HEK293 (cell line): ENCODE measurements at regions not wholly inside any gene's neighbourhood (a gene's known extent, or its start where the extent isn't known, plus 50 kb on each side); places are given as distances from the start of the nearest gene placed in this dataset.

ENCODE experiments used
- CTCF ChIA-PET: fragments of 350-600 bp; formaldehyde crosslinking; extraction: SDS; loops from one replicate; lab custom pipeline; 2021; ENCODE audit warnings: antibody characterized with exemption; lab: Yijun Ruan, JAX
- POLR2A ChIA-PET: fragments of 300-600 bp; formaldehyde crosslinking; extraction: SDS; loops from one replicate; lab custom pipeline; 2020; ENCODE audit warnings: antibody characterized with exemption, inconsistent platforms; lab: Yijun Ruan, JAX
- H3K27ac ChIP-seq: fragments of 200-500 bp; sonication (Bioruptor generic); 2 replicates; pipeline ENCODE4 v1.5.1; 2014; ENCODE audit warnings: low read depth, low read length, control low read depth, inconsistent platforms; ENCODE audit errors: extremely low read depth
- H3K36me3 ChIP-seq, 2 experiments: fragments of 200-500 bp in 1 of 2; sonication (Bioruptor generic) in 1 of 2; 1 replicate in 1 of 2; 2 replicates in 1 of 2; pipeline ENCODE4 v1.5.1; 2014 to 2017; ENCODE audit warnings: inconsistent platforms in 2 of 2, low read length in 2 of 2; ENCODE audit not compliant: control insufficient read depth in 2 of 2, insufficient read depth in 1 of 2
- H3K4me1 ChIP-seq: fragments of 200-500 bp; sonication (Bioruptor generic); 2 replicates; pipeline ENCODE4 v1.5.1; 2014; ENCODE audit warnings: mild to moderate bottlenecking, low read length, inconsistent platforms; ENCODE audit not compliant: control insufficient read depth, insufficient read depth
- H3K4me3 ChIP-seq: 2 replicates; pipeline ENCODE4 v1.5.1; 2011; ENCODE audit warnings: low read depth, mild to moderate bottlenecking, control low read depth, low read length, moderate library complexity
- H3K9me3 ChIP-seq: fragments of 200-500 bp; sonication (Bioruptor generic); 2 replicates; pipeline ENCODE4 v1.5.1; 2014; ENCODE audit warnings: low read depth, low read length, inconsistent platforms; ENCODE audit not compliant: control insufficient read depth, insufficient read depth
- BCL11A ChIP-seq: fragments of 450-650 bp; formaldehyde crosslinking; IDR thresholded peaks from 2 replicates; pipeline ENCODE4 v1.5.1; 2016; ENCODE audit warnings: low read depth, missing biosample characterization, missing genetic modification characterization
- HOXA7 ChIP-seq: sonication (generic); formaldehyde crosslinking; IDR thresholded peaks from 2 replicates; pipeline ENCODE4 v1.8.1; 2022; ENCODE audit warnings: missing genetic modification reagents, borderline replicate concordance
- HOXC10 ChIP-seq: sonication (generic); formaldehyde crosslinking; IDR thresholded peaks from 2 replicates; pipeline ENCODE4 v1.8.1; 2023; ENCODE audit warnings: mild to moderate bottlenecking, missing genetic modification reagents
- KLF1 ChIP-seq: fragments of 450-650 bp; formaldehyde crosslinking; IDR thresholded peaks from 2 replicates; pipeline ENCODE4 v1.5.1; 2016; ENCODE audit warnings: missing biosample characterization, missing genetic modification characterization
- KLF9 ChIP-seq: fragments of 450-650 bp; formaldehyde crosslinking; IDR thresholded peaks from 2 replicates; pipeline ENCODE4 v1.5.1; 2016; ENCODE audit warnings: missing biosample characterization, missing genetic modification characterization, low read depth
- MZF1 ChIP-seq: fragments of 450-650 bp; formaldehyde crosslinking; IDR thresholded peaks from 2 replicates; pipeline ENCODE4 v1.5.1; 2017; ENCODE audit warnings: missing biosample characterization, missing genetic modification characterization, borderline replicate concordance
- ZBTB48 ChIP-seq: fragments of 450-650 bp; formaldehyde crosslinking; IDR thresholded peaks from 2 replicates; pipeline ENCODE4 v1.5.1; 2016; ENCODE audit warnings: missing biosample characterization, missing genetic modification characterization
- ZNF121 ChIP-seq: fragments of 450-650 bp; formaldehyde crosslinking; IDR thresholded peaks from 2 replicates; pipeline ENCODE4 v1.5.1; 2016; ENCODE audit warnings: missing biosample characterization, missing genetic modification characterization
- ZNF133 ChIP-seq: fragments of 450-650 bp; formaldehyde crosslinking; IDR thresholded peaks from 2 replicates; pipeline ENCODE4 v1.5.1; 2016; ENCODE audit warnings: missing biosample characterization, missing genetic modification characterization
- ZNF155 ChIP-seq: fragments of 450-650 bp; formaldehyde crosslinking; IDR thresholded peaks from 2 replicates; pipeline ENCODE4 v1.5.1; 2016; ENCODE audit warnings: missing biosample characterization, missing genetic modification characterization
- ZNF157 ChIP-seq: fragments of 450-650 bp; formaldehyde crosslinking; IDR thresholded peaks from 2 replicates; pipeline ENCODE4 v1.5.1; 2016; ENCODE audit warnings: missing biosample characterization, missing genetic modification characterization
- ZNF16 ChIP-seq: fragments of 450-650 bp; formaldehyde crosslinking; IDR thresholded peaks from 2 replicates; pipeline ENCODE4 v1.5.1; 2016; ENCODE audit warnings: low read depth, missing biosample characterization, missing genetic modification characterization
- ZNF184 ChIP-seq: fragments of 450-650 bp; IDR thresholded peaks from 2 replicates; pipeline ENCODE4 v1.5.1; 2018; ENCODE audit warnings: missing biosample characterization, mild to moderate bottlenecking, missing genetic modification characterization
- ZNF202 ChIP-seq: fragments of 450-650 bp; formaldehyde crosslinking; IDR thresholded peaks from 2 replicates; pipeline ENCODE4 v1.5.1; 2016; ENCODE audit warnings: missing biosample characterization, missing genetic modification characterization, borderline replicate concordance
- ZNF211 ChIP-seq: fragments of 450-650 bp; formaldehyde crosslinking; IDR thresholded peaks from 2 replicates; pipeline ENCODE4 v1.5.1; 2016; ENCODE audit warnings: low read depth, missing biosample characterization, missing genetic modification characterization
- ZNF214 ChIP-seq: fragments of 450-650 bp; formaldehyde crosslinking; IDR thresholded peaks from 2 replicates; pipeline ENCODE4 v1.5.1; 2017; ENCODE audit warnings: missing biosample characterization, mild to moderate bottlenecking, missing genetic modification characterization, borderline replicate concordance
- ZNF24 ChIP-seq: fragments of 450-650 bp; formaldehyde crosslinking; IDR thresholded peaks from 2 replicates; pipeline ENCODE4 v1.5.1; 2016; ENCODE audit warnings: missing biosample characterization, missing genetic modification characterization
- ZNF404 ChIP-seq: fragments of 450-650 bp; formaldehyde crosslinking; IDR thresholded peaks from 2 replicates; pipeline ENCODE4 v1.5.1; 2017; ENCODE audit warnings: missing biosample characterization, missing genetic modification characterization
- ZNF48 ChIP-seq: fragments of 450-650 bp; formaldehyde crosslinking; IDR thresholded peaks from 2 replicates; pipeline ENCODE4 v1.5.1; 2016; ENCODE audit warnings: missing biosample characterization, missing genetic modification characterization
- ZNF548 ChIP-seq: fragments of 450-650 bp; formaldehyde crosslinking; IDR thresholded peaks from 2 replicates; pipeline ENCODE4 v1.5.1; 2016; ENCODE audit warnings: missing biosample characterization, missing genetic modification characterization
- ZNF558 ChIP-seq: fragments of 450-650 bp; formaldehyde crosslinking; IDR thresholded peaks from 2 replicates; pipeline ENCODE4 v1.5.1; 2016; ENCODE audit warnings: missing biosample characterization, missing genetic modification characterization
- ZNF664 ChIP-seq: fragments of 450-650 bp; formaldehyde crosslinking; IDR thresholded peaks from 2 replicates; pipeline ENCODE4 v1.5.1; 2016; ENCODE audit warnings: missing biosample characterization, missing genetic modification characterization
- ZNF777 ChIP-seq: fragments of 450-650 bp; formaldehyde crosslinking; IDR thresholded peaks from 2 replicates; pipeline ENCODE4 v1.5.1; 2017; ENCODE audit warnings: missing biosample characterization, missing genetic modification characterization, borderline replicate concordance
- TF ChIP-seq, protein P1 (sequence below): fragments of 450-650 bp; formaldehyde crosslinking; IDR thresholded peaks from 2 replicates; pipeline ENCODE4 v1.5.1; 2016; ENCODE audit warnings: missing biosample characterization, missing genetic modification characterization
- TF ChIP-seq, protein P2 (sequence below): fragments of 450-650 bp; formaldehyde crosslinking; conservative IDR thresholded peaks from 2 replicates; pipeline ENCODE4 v1.5.1; 2016; ENCODE audit warnings: low read depth, missing biosample characterization, missing genetic modification characterization
- TF ChIP-seq, protein P3 (sequence below): fragments of 450-650 bp; formaldehyde crosslinking; IDR thresholded peaks from 2 replicates; pipeline ENCODE4 v1.5.1; 2016; ENCODE audit warnings: missing biosample characterization, missing genetic modification characterization

- ChIA-PET CTCF (interaction anchor here (0.8 kb wide), 1 partner anchor 113 kb away, joined by 3 read pairs; no protein-coding TSS in a partner anchor), POLR2A (no interaction called here)
- Histone ChIP-seq H3K27ac (no peak overlapping the region), H3K9me3 (no peaks in the 10 kb centered on the region), H3K4me1 (no peaks in the 10 kb centered on the region), H3K36me3 (no peaks in the 10 kb centered on the region), H3K4me3 (no peak overlapping the region)
- TF ChIP-seq ZNF184 (tag by site-specific recombination): no peak
- TF ChIP-seq HOXC10: no peak
- TF ChIP-seq, protein P1, sequence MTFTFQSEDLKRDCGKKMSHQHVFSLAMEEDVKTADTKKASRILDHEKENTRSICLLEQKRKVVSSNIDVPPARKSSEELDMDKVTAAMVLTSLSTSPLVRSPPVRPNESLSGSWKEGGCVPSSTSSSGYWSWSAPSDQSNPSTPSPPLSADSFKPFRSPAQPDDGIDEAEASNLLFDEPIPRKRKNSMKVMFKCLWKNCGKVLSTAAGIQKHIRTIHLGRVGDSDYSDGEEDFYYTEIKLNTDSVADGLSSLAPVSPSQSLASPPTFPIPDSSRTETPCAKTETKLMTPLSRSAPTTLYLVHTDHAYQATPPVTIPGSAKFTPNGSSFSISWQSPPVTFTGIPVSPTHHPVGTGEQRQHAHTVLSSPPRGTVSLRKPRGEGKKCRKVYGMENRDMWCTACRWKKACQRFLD: no peak
- no peak for TF ChIP-seq KLF1
- TF ChIP-seq HOXA7: no peak
- no peak for TF ChIP-seq BCL11A (tag by site-specific recombination)
- TF ChIP-seq ZNF202 (tag by site-specific recombination): no peak
Measured at GRCh38 chr2:181376999-181377398, 80.2 kb upstream of the ITGA4 start.

DNA sequence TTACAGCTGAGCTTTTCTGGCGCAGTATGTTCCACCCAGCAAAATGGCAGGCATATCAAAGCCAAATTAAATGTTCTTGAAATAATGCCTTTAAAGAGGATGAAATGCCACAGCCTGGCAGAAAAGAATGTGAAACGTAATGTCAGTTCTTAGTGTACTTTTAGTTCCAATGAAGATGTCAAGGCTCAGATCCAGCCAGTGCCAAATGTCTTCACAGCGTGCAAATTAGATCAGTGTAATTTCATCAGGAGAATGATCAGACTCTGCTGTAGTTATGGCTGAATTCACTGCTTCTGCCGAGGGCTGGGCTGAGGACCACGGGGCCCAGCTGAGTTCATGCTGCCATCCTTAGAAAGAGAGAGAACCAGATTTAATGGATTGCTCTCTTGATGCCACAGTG, 78.7 kb upstream of the ITGA4 start:
- no peaks in the 10 kb centered on the region for H3K9me3 ChIP-seq
- no peak for TF ChIP-seq ZNF48 (tag by site-specific recombination)
- no peak for TF ChIP-seq ZNF777
- no peak for TF ChIP-seq ZNF155 (tag by site-specific recombination)
- TF ChIP-seq KLF9: no peak
- TF ChIP-seq MZF1 (tag by site-specific recombination): no peak
- TF ChIP-seq ZBTB48 (tag by site-specific recombination): no peak
- no peak for TF ChIP-seq ZNF121 (tag by site-specific recombination)
- no peak for TF ChIP-seq ZNF548 (tag by site-specific recombination)
- TF ChIP-seq ZNF214 (tag by site-specific recombination): no peak
- no peak for TF ChIP-seq ZNF404 (tag by site-specific recombination)
- TF ChIP-seq ZNF558: no peak
- TF ChIP-seq, protein P2, sequence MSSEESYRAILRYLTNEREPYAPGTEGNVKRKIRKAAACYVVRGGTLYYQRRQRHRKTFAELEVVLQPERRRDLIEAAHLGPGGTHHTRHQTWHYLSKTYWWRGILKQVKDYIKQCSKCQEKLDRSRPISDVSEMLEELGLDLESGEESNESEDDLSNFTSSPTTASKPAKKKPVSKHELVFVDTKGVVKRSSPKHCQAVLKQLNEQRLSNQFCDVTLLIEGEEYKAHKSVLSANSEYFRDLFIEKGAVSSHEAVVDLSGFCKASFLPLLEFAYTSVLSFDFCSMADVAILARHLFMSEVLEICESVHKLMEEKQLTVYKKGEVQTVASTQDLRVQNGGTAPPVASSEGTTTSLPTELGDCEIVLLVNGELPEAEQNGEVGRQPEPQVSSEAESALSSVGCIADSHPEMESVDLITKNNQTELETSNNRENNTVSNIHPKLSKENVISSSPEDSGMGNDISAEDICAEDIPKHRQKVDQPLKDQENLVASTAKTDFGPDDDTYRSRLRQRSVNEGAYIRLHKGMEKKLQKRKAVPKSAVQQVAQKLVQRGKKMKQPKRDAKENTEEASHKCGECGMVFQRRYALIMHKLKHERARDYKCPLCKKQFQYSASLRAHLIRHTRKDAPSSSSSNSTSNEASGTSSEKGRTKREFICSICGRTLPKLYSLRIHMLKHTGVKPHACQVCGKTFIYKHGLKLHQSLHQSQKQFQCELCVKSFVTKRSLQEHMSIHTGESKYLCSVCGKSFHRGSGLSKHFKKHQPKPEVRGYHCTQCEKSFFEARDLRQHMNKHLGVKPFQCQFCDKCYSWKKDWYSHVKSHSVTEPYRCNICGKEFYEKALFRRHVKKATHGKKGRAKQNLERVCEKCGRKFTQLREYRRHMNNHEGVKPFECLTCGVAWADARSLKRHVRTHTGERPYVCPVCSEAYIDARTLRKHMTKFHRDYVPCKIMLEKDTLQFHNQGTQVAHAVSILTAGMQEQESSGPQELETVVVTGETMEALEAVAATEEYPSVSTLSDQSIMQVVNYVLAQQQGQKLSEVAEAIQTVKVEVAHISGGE (tag by site-specific recombination): no peak
- no peak for TF ChIP-seq ZNF24 (tag by site-specific recombination)
- no peak for TF ChIP-seq ZNF16
- TF ChIP-seq ZNF133 (tag by site-specific recombination): no peak
- no peak for TF ChIP-seq ZNF157 (tag by site-specific recombination)
- no peak for TF ChIP-seq ZNF211
- TF ChIP-seq BCL11A (tag by site-specific recombination): no peak
- TF ChIP-seq, protein P3, sequence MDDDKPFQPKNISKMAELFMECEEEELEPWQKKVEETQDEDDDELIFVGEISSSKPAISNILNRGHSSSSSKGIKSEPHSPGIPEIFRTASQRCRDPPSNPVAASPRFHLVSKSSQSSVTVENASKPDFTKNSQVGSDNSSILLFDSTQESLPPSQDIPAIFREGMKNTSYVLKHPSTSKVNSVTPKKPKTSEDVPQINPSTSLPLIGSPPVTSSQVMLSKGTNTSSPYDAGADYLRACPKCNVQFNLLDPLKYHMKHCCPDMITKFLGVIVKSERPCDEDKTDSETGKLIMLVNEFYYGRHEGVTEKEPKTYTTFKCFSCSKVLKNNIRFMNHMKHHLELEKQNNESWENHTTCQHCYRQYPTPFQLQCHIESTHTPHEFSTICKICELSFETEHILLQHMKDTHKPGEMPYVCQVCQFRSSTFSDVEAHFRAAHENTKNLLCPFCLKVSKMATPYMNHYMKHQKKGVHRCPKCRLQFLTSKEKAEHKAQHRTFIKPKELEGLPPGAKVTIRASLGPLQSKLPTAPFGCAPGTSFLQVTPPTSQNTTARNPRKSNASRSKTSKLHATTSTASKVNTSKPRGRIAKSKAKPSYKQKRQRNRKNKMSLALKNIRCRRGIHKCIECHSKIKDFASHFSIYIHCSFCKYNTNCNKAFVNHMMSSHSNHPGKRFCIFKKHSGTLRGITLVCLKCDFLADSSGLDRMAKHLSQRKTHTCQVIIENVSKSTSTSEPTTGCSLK (tag by site-specific recombination): no peak
- no peak for TF ChIP-seq ZNF664 (tag by site-specific recombination)
- TF ChIP-seq, all 188 proteins: peak for 0
- Histone ChIP-seq H3K27ac (no peak overlapping the region), H3K36me3 (no peaks in the 10 kb centered on the region), H3K4me3 (no peak overlapping the region), H3K4me1 (no peaks in the 10 kb centered on the region)
- ChIA-PET POLR2A (no interaction called here), CTCF (no interaction called here)
